Hepatocyte (in vitro differentiated cells): ENCODE measurements at regions not wholly inside any gene's neighbourhood (a gene's known extent, or its start where the extent isn't known, plus 50 kb on each side); places are given as distances from the start of the nearest gene placed in this dataset.

Source experiments
- EZH2 ChIP-seq: fragments of 200-600 bp; sonication (generic); IDR thresholded peaks from 2 replicates; pipeline ENCODE4 v1.6.1; 2016; ENCODE audit warnings: antibody characterized with exemption, mild to moderate bottlenecking, borderline replicate concordance
- EZH2phosphoT487 ChIP-seq: fragments of 200-600 bp; sonication (generic); IDR thresholded peaks from one replicate; pipeline ENCODE4 v1.6.1; 2018; ENCODE audit warnings: antibody characterized with exemption, mild to moderate bottlenecking, low read depth, moderate library complexity; ENCODE audit not compliant: unreplicated experiment, severe bottlenecking
- TF ChIP-seq, protein P1 (sequence below): fragments of 200-600 bp; sonication (generic); IDR thresholded peaks from 2 replicates; pipeline ENCODE4 v1.5.1; 2016; ENCODE audit warnings: antibody characterized with exemption, mild to moderate bottlenecking; ENCODE audit not compliant: poor library complexity

DNA sequence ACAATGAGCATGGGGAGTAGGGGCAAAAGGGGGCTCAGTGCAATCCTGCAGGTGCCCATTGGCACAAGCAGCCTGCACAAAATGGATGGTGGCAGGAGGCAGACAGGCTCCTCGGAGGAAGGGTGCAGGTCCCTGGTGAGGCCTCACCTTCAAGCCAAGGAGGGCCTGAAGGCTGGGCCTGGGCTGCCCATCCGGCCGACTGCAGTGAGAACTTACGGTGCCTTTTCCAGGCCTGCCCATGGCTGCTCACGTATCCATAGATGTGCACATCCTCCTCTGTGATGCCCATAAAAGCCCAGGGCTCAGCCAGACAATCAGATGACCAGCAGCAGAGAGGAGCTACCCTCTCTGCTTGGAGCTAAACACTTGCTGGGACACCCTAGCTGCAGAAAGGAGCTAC lies 1089.8 kb downstream of the PCDH18 start:
- TF ChIP-seq EZH2: no peak
- TF ChIP-seq, protein P1, sequence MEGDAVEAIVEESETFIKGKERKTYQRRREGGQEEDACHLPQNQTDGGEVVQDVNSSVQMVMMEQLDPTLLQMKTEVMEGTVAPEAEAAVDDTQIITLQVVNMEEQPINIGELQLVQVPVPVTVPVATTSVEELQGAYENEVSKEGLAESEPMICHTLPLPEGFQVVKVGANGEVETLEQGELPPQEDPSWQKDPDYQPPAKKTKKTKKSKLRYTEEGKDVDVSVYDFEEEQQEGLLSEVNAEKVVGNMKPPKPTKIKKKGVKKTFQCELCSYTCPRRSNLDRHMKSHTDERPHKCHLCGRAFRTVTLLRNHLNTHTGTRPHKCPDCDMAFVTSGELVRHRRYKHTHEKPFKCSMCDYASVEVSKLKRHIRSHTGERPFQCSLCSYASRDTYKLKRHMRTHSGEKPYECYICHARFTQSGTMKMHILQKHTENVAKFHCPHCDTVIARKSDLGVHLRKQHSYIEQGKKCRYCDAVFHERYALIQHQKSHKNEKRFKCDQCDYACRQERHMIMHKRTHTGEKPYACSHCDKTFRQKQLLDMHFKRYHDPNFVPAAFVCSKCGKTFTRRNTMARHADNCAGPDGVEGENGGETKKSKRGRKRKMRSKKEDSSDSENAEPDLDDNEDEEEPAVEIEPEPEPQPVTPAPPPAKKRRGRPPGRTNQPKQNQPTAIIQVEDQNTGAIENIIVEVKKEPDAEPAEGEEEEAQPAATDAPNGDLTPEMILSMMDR: no peak
- TF ChIP-seq EZH2phosphoT487: no peak
